GM19351 (cell line): ENCODE measurements at regions not wholly inside any gene's neighbourhood (a gene's known extent, or its start where the extent isn't known, plus 50 kb on each side); places are given as distances from the start of the nearest gene placed in this dataset.

Experiments used
- ATAC-seq: cut with Tn5 transposase; IDR thresholded peaks from one replicate; pipeline ENCODE4 v1.9.1; 2021; ENCODE audit warnings: mild to moderate bottlenecking, moderate library complexity; ENCODE audit not compliant: unreplicated experiment

GRCh38 chr20:17795501-17796071, 95.8 kb downstream of the BANF2 start:
- no peak for ATAC-seq

- no peak for ATAC-seq
Measured at GRCh38 chr20:17795003-17795402, 95.2 kb downstream of the BANF2 start.

- no peak for ATAC-seq
Measured at GRCh38 chr20:17794400-17794799, 94.6 kb downstream of the BANF2 start.

- ATAC-seq = no peak
Measured at GRCh38 chr20:17793986-17794385, 94.2 kb downstream of the BANF2 start.

- no peak for ATAC-seq
Measured at GRCh38 chr20:17790296-17790695, 90.5 kb downstream of the BANF2 start.

- ATAC-seq = no peak
Measured at GRCh38 chr20:17787816-17788215, 88.0 kb downstream of the BANF2 start.

- no peak for ATAC-seq
Measured at GRCh38 chr20:17786221-17786718, 86.5 kb downstream of the BANF2 start.
